Lower leg skin (tissue), 4 donors: ENCODE measurements at regions not wholly inside any gene's neighbourhood (a gene's known extent, or its start where the extent isn't known, plus 50 kb on each side); places are given as distances from the start of the nearest gene placed in this dataset.

Source experiments
- DNase-seq, 2 donors: peaks; one replicate each; pipeline ENCODE4 v3.0.0-alpha.2; 2019; ENCODE audit warnings: low spot score in 2 of 2
- H3K4me3 ChIP-seq: fragments of 200-600 bp; sonication (generic); 2 replicates; pipeline ENCODE4 v1.5.1; 2017; ENCODE audit warnings: mild to moderate bottlenecking, low read depth; ENCODE audit not compliant: poor library complexity, severe bottlenecking
- CTCF ChIP-seq, 3 donors: fragments of 450-650 bp; IDR thresholded peaks; one replicate each; pipeline ENCODE4 v1.5.1; 2016; ENCODE audit warnings: antibody characterized with exemption in 3 of 3, mild to moderate bottlenecking in 3 of 3, moderate library complexity in 2 of 3
- POLR2A ChIP-seq, 2 donors: fragments of 450-650 bp; IDR thresholded peaks; one replicate each; pipeline ENCODE4 v1.6.1; 2016 to 2017; ENCODE audit warnings: antibody characterized with exemption in 2 of 2, mild to moderate bottlenecking in 1 of 2, moderate library complexity in 1 of 2
- WGBS, 2 donors: methylation state at CpG; one replicate each; pipeline ENCODE4 v1.1.5; 2018; 5-methylcytosine and 5-hydroxymethylcytosine counted together
- intact Hi-C: fragments of 100-400 bp; cut with DNase I; formaldehyde crosslinking; loops from one replicate; pipeline ENCODE4 v1.15.0; 2023; ENCODE audit warnings: low total_unique reads

DNA sequence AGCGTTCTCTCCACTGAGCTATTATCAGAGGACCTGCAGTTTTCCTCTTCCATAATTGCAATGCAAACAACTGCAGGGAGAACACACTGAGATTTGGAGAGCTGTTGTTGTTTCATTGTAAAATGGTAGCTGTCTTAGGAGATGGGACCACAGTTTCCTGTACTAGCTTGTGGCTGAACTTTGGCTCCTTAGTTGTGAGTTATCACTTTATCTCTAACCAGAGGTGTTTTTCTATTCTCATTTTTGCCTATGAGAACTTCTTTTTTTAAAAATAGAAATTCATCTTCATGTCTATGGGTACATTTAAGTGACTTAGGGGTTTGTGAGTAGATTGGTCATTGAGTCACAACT, 216.5 kb downstream of the SLC38A4 start:
- WGBS, 2 donors = 54 to 63% methylated on average over 1 of the region's 1 CpG
- intact Hi-C loops = no loop called here
- no peak for DNase-seq
- no peak for TF ChIP-seq CTCF (IDR thresholded peaks at IDR 0.05)
- TF ChIP-seq POLR2A (IDR thresholded peaks at IDR 0.05) = no peak
- no peak overlapping the region for H3K4me3 ChIP-seq

GRCh38 chr12:46608431-46609272, 217.1 kb downstream of the SLC38A4 start:
- TF ChIP-seq CTCF (IDR thresholded peaks at IDR 0.05) (no peak), POLR2A (IDR thresholded peaks at IDR 0.05) (no peak)
- no peak for DNase-seq
- H3K4me3 ChIP-seq = no peak overlapping the region
- 36 to 55% methylated on average over 1 of the region's 1 CpG for WGBS, 2 donors
- intact Hi-C loops = no loop called here

DNA sequence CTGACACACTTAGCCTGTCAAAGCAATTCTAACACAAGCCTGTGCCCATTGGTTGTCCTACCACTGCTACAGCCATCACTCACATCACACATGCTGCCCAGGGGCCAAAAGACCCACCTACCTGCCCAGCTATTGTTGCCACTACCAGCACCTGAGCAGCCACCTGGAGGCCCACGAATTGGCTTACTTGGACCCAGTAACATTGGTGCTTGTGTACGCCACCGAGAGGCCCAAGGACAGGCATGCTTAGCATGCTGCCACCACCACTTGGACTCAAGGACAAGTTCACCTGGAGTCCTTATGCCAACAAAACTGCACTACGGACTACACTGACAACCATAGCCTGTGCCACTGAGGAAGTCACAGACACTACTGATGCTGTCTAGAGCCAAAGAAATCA, 221.1 kb downstream of the SLC38A4 start:
- DNase-seq = no peak
- H3K4me3 ChIP-seq = no peak overlapping the region
- 96 to 98% methylated on average over 4 of the region's 4 CpGs for WGBS, 2 donors
- TF ChIP-seq CTCF (IDR thresholded peaks at IDR 0.05) (no peak), POLR2A (IDR thresholded peaks at IDR 0.05) (no peak)
- intact Hi-C loops = no loop called here

DNA sequence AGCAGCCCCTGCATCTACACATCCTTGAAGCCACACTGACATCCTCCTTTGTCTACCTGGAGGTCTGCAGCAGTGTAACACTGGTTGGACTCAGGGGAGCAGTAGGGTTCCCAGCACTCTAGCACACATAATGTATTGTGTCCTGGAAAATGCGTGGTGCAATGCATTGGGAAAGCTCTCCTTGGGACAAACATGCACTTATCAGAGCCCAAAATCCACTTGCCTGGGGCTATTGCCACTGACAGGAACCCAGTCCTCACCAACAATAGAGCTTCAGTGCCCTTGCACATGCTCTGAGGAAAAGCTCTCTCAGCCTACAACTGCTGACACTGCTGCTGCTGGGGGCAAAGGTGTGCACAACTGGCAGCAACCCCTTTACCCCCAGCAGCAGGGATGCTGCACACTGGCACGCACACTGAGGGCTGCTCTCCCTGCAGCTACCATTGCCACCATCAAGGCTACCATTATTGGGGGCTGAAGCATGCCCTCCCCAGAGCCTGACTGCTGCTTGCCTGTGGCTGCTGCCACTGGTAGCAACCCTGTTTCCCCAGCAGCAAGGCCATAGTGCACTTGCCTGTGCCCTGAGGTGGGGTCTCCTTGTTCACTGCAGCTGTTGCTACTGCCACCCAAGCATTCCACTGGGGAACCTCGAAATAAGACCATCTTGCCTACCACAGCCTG, 221.9 kb downstream of the SLC38A4 start:
- TF ChIP-seq CTCF (IDR thresholded peaks at IDR 0.05) (no peak), POLR2A (IDR thresholded peaks at IDR 0.05) (no peak)
- H3K4me3 ChIP-seq = no peak overlapping the region
- intact Hi-C loops = no loop called here
- DNase-seq = no peak
- 79 to 97% methylated on average over 2 to 3 of the region's 3 CpGs for WGBS, 2 donors

DNA sequence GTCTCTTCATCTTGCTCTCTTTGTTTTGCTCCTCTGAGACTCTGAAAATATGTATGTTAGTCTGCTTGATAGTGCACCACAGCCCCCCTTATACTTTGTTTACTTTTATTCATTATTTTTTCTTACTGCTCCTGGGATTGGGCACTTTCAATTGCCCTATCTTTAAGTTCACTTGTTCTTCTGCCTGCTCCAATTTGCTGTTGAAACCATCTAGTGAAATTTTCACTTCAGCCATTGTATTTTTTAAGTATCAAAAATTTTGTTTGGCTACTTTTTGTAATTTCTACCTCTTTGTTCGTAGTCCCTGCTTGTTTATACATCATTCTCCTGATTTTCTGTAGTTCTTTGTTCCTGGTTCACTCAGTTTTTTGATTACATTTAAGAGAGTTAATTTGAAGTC, 223.3 kb downstream of the SLC38A4 start:
- 96 to 100% methylated on average over 1 of the region's 1 CpG for WGBS, 2 donors
- H3K4me3 ChIP-seq = no peak overlapping the region
- intact Hi-C loops = no loop called here
- no peak for DNase-seq
- TF ChIP-seq POLR2A (IDR thresholded peaks at IDR 0.05) (no peak), CTCF (IDR thresholded peaks at IDR 0.05) (no peak)
